B cell (primary cell): ENCODE measurements at regions not wholly inside any gene's neighbourhood (a gene's known extent, or its start where the extent isn't known, plus 50 kb on each side); places are given as distances from the start of the nearest gene placed in this dataset.

Source experiments
- ATAC-seq: fragments of 200-7000 bp; cut with Tn5 transposase; one replicate; pipeline ENCODE4 v1.10.0; 2021; ENCODE audit warnings: low read depth, mild to moderate bottlenecking, moderate number of reproducible peaks, moderate library complexity
- CTCF ChIA-PET: fragments of 350-600 bp; sonication (Branson Sonifier 250); formaldehyde crosslinking; loops from one replicate; lab custom pipeline; 2021; ENCODE audit warnings: antibody characterized with exemption, inconsistent platforms; lab: Charles Lee
- POLR2A ChIA-PET: fragments of 350-600 bp; sonication (Branson Sonifier 250); formaldehyde crosslinking; loops from one replicate; lab custom pipeline; 2021; ENCODE audit warnings: antibody characterized with exemption; lab: Charles Lee
- DNase-seq: peaks from one replicate; pipeline ENCODE4 v3.0.0; 2013
- H2AFZ ChIP-seq: 2 replicates; pipeline ENCODE4 v1.6.1; 2012; ENCODE audit warnings: mild to moderate bottlenecking, low read depth, low read length; ENCODE audit not compliant: insufficient read depth, poor library complexity, severe bottlenecking
- H3K27ac ChIP-seq, 2 donors: 1 replicate in 1 of 2; 2 replicates in 1 of 2; pipeline ENCODE4 v1.5.1; 2012 to 2013; ENCODE audit warnings: low read length in 2 of 2, mild to moderate bottlenecking in 2 of 2, moderate library complexity in 1 of 2
- H3K27me3 ChIP-seq, 4 experiments: fragments of 200-600 bp in 1 of 4; sonication (generic) in 1 of 4; replicated peaks in 1 of 4; 1 replicate in 2 of 4; 2 replicates in 2 of 4; pipeline versions ENCODE4 v1.6.1 to v1.7.0; 2013 to 2016; ENCODE audit warnings: low read length in 3 of 4, mild to moderate bottlenecking in 2 of 4, mixed read lengths in 1 of 4, moderate library complexity in 1 of 4; ENCODE audit not compliant: insufficient read depth in 4 of 4, control insufficient read depth in 3 of 4; ENCODE audit errors: control extremely low read depth in 1 of 4
- H3K36me3 ChIP-seq, 2 experiments: replicated peaks in 1 of 2; 1 replicate in 1 of 2; 2 replicates in 1 of 2; pipeline versions ENCODE4 v1.6.1 to v1.7.1; 2013; ENCODE audit warnings: low read length in 1 of 2; ENCODE audit not compliant: insufficient read depth in 2 of 2, control insufficient read depth in 1 of 2; ENCODE audit errors: control extremely low read depth in 1 of 2, extremely low read depth in 1 of 2
- H3K4me1 ChIP-seq, 2 donors: fragments of 200-600 bp in 1 of 2; sonication (generic) in 1 of 2; 1 replicate in 1 of 2; 2 replicates in 1 of 2; pipeline versions ENCODE4 v1.5.1 to v1.6.1; 2013 to 2017; ENCODE audit warnings: low read length in 2 of 2; ENCODE audit not compliant: control insufficient read depth in 2 of 2, insufficient read depth in 2 of 2
- H3K4me2 ChIP-seq: replicated peaks from 2 replicates; pipeline ENCODE3; 2012; ENCODE audit warnings: mild to moderate bottlenecking, low read depth, low read length; ENCODE audit not compliant: poor library complexity, severe bottlenecking
- H3K4me3 ChIP-seq, 5 experiments: fragments of 200-600 bp in 1 of 5; sonication (generic) in 1 of 5; 1 replicate in 3 of 5; 2 replicates in 2 of 5; pipeline versions ENCODE4 v1.5.1 to v1.7.0; 2011 to 2016; ENCODE audit warnings: low read length in 4 of 5, mild to moderate bottlenecking in 4 of 5, low read depth in 2 of 5, control low read depth in 1 of 5, moderate library complexity in 1 of 5; ENCODE audit not compliant: insufficient read depth in 1 of 5; ENCODE audit errors: control extremely low read depth in 1 of 5, extremely low read depth in 1 of 5
- H3K79me2 ChIP-seq: fragments of 200-600 bp; sonication (generic); one replicate; pipeline ENCODE4 v1.6.0; 2016; ENCODE audit warnings: low read length; ENCODE audit not compliant: control insufficient read depth, insufficient read depth
- H3K9ac ChIP-seq: fragments of 200-600 bp; sonication (generic); 2 replicates; pipeline ENCODE4 v1.6.1; 2017; ENCODE audit warnings: mild to moderate bottlenecking, low read length, moderate library complexity
- H3K9me3 ChIP-seq, 3 donors: one replicate each; pipeline versions ENCODE4 v1.6.1 to v1.7.1; 2013; ENCODE audit warnings: low read length in 2 of 3; ENCODE audit not compliant: control insufficient read depth in 2 of 3, insufficient read depth in 1 of 3; ENCODE audit errors: control extremely low read depth in 1 of 3
- H4K20me1 ChIP-seq: 2 replicates; pipeline ENCODE4 v1.6.0; 2012; ENCODE audit warnings: mild to moderate bottlenecking, low read length; ENCODE audit not compliant: insufficient read depth, control insufficient read depth, poor library complexity, severe bottlenecking
- H3K27ac Mint-ChIP-seq: one replicate; pipeline ENCODE4 v1.8.0; 2021; ENCODE audit warnings: mixed read lengths
- H3K27me3 Mint-ChIP-seq: one replicate; pipeline ENCODE4 v1.8.0; 2021; ENCODE audit warnings: mixed read lengths
- H3K4me1 Mint-ChIP-seq: one replicate; pipeline ENCODE4 v1.8.0; 2021; ENCODE audit warnings: mixed read lengths
- H3K4me3 Mint-ChIP-seq: one replicate; pipeline ENCODE4 v1.8.0; 2021; ENCODE audit warnings: mixed read lengths
- H3K9me3 Mint-ChIP-seq: one replicate; pipeline ENCODE4 v1.8.0; 2022; ENCODE audit warnings: mixed read lengths; ENCODE audit not compliant: insufficient read depth
- EZH2 ChIP-seq: IDR thresholded peaks from 2 replicates; pipeline ENCODE4 v1.6.1; 2012; ENCODE audit warnings: borderline replicate concordance, low read depth, mild to moderate bottlenecking, moderate library complexity, low read length; ENCODE audit not compliant: insufficient read depth, poor library complexity, severe bottlenecking
- WGBS: methylation state at CpG from one replicate; pipeline ENCODE4 v1.1.5; 2013; ENCODE audit warnings: missing lambda C conversion rate; ENCODE audit not compliant: insufficient coverage; 5-methylcytosine and 5-hydroxymethylcytosine counted together
- intact Hi-C: fragments of 100-400 bp; cut with micrococcal nuclease; formaldehyde crosslinking; loops from one replicate; pipeline ENCODE4 v1.10.0; 2022
- TF ChIP-seq, protein P1 (sequence below): fragments of 200-600 bp; IDR thresholded peaks from one replicate; pipeline ENCODE4 v1.8.0; 2022; ENCODE audit warnings: antibody characterized with exemption, mild to moderate bottlenecking

GRCh38 chr14:87000081-87000480 lies 992.9 kb downstream of the GALC start:
- no peaks in the 10 kb centered on the region for H3K27me3 Mint-ChIP-seq
- H2AFZ ChIP-seq: no peak overlapping the region

DNA sequence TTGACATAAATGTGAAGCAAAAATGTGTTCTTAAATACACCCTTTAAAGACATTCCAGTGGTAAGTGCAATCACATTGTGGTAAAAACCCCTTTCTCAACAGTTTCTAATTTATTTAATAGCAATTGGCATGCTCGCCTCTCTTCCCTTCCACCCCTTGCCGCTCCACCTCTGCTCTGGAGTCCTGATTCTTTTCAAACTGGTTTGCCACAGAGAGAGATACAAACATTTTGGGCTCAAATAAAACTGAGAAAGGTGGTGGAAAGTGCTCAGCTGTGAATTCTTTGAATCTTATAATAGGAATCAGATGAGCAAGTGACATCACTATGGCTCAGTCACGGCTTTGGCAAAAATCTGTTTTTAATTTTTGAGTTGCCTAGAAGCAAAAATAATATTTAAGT lies 993.9 kb downstream of the GALC start:
- CTCF ChIA-PET: no interaction called here
- H4K20me1 ChIP-seq: no peaks in the 10 kb centered on the region
- no peak overlapping the region for H3K27ac ChIP-seq
- intact Hi-C loops: no loop called here
- H3K9ac ChIP-seq: no peak overlapping the region
- no peak overlapping the region for H3K4me3 Mint-ChIP-seq
- H3K4me3 ChIP-seq: no peak overlapping the region
- ATAC-seq: no peak
- no peaks in the 10 kb centered on the region for H3K4me1 ChIP-seq
- TF ChIP-seq, protein P1, sequence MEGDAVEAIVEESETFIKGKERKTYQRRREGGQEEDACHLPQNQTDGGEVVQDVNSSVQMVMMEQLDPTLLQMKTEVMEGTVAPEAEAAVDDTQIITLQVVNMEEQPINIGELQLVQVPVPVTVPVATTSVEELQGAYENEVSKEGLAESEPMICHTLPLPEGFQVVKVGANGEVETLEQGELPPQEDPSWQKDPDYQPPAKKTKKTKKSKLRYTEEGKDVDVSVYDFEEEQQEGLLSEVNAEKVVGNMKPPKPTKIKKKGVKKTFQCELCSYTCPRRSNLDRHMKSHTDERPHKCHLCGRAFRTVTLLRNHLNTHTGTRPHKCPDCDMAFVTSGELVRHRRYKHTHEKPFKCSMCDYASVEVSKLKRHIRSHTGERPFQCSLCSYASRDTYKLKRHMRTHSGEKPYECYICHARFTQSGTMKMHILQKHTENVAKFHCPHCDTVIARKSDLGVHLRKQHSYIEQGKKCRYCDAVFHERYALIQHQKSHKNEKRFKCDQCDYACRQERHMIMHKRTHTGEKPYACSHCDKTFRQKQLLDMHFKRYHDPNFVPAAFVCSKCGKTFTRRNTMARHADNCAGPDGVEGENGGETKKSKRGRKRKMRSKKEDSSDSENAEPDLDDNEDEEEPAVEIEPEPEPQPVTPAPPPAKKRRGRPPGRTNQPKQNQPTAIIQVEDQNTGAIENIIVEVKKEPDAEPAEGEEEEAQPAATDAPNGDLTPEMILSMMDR: no peak
- no peak for TF ChIP-seq EZH2
- no peaks in the 10 kb centered on the region for H3K79me2 ChIP-seq
- POLR2A ChIA-PET: no interaction called here
- no CpG with 5 or more reads among the region's 3 CpGs for WGBS
- no peaks in the 10 kb centered on the region for H3K36me3 ChIP-seq
- H2AFZ ChIP-seq: no peak overlapping the region
- no peak overlapping the region for H3K4me2 ChIP-seq
- H3K27me3 Mint-ChIP-seq: no peaks in the 10 kb centered on the region
- H3K9me3 ChIP-seq: peaks cover 0 to 2% (median 0%) of the 10 kb centered on the region in 3 donors
- no peak overlapping the region for H3K27ac Mint-ChIP-seq
- H3K9me3 Mint-ChIP-seq: peaks cover 2% of the 10 kb centered on the region
- no peak for DNase-seq
- no peaks in the 10 kb centered on the region for H3K27me3 ChIP-seq
- no peaks in the 10 kb centered on the region for H3K4me1 Mint-ChIP-seq

More at GRCh38 chr14:87000081-87000480, 992.9 kb downstream of the GALC start:
- no peaks in the 10 kb centered on the region for H3K4me1 Mint-ChIP-seq
- no peaks in the 10 kb centered on the region for H3K79me2 ChIP-seq
- H4K20me1 ChIP-seq: no peaks in the 10 kb centered on the region
- H3K9ac ChIP-seq: no peak overlapping the region
- H3K36me3 ChIP-seq: no peaks in the 10 kb centered on the region
- no peak overlapping the region for H3K27ac ChIP-seq
- WGBS: 79% methylated on average over 4 of the region's 4 CpGs
- intact Hi-C loops: no loop called here
- no peak overlapping the region for H3K4me2 ChIP-seq
- no peak for ATAC-seq
- POLR2A ChIA-PET: no interaction called here
- H3K27me3 ChIP-seq: no peaks in the 10 kb centered on the region
- H3K4me3 ChIP-seq: no peak overlapping the region
- DNase-seq: no peak
- H3K9me3 ChIP-seq: peaks cover 0 to 2% (median 0%) of the 10 kb centered on the region in 3 donors
- peaks cover 2% of the 10 kb centered on the region for H3K9me3 Mint-ChIP-seq
- TF ChIP-seq, protein P1: no peak
- no peak for TF ChIP-seq EZH2
- no peak overlapping the region for H3K27ac Mint-ChIP-seq
- no peaks in the 10 kb centered on the region for H3K4me1 ChIP-seq
- CTCF ChIA-PET: no interaction called here
- H3K4me3 Mint-ChIP-seq: no peak overlapping the region
